ENCODE measurements at regions not wholly inside any gene's neighbourhood (a gene's known extent, or its start where the extent isn't known, plus 50 kb on each side); places are given as distances from the start of the nearest gene placed in this dataset.

DNA sequence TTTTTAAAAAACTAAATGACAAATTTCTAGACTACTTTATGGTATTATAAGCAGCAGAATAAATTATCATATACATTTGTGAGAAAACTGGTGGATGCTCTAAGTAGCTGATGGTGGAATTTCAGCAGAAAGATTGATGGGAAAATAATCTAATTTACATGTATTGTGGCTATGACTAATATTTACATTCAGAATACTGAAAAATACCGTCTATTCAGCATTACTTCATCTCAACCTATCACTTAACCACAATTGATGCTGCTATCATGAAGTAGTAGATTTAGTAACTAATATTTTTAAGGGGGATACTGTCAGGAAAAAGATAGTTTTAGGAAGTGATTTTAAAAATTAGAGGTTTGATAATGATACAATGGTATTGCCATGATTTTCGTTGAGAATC, 137.9 kb downstream of the IFI44 start:
- Histone ChIP-seq H3K36me3 (no peaks in the 10 kb centered on the region), H3K4me3 (no peak overlapping the region), H3K9me3 (no peaks in the 10 kb centered on the region), H3K4me1 (no peaks in the 10 kb centered on the region), H3K27me3 (no peaks in the 10 kb centered on the region), H3K27ac (no peak overlapping the region)
- DNase-seq = no peak
- intact Hi-C loops (cut with DNase I; ENCODE audit: low total_unique reads) = no loop called here
- WGBS, 5 donors = 38 to 55% (median 44%) methylated on average over 2 of the region's 2 CpGs
- TF ChIP-seq POLR2AphosphoS5 (IDR thresholded peaks at IDR 0.05) (no peak), POLR2A (IDR thresholded peaks at IDR 0.05) (no peak), EP300 (IDR thresholded peaks at IDR 0.05) (no peak)
- TF ChIP-seq, protein P1, sequence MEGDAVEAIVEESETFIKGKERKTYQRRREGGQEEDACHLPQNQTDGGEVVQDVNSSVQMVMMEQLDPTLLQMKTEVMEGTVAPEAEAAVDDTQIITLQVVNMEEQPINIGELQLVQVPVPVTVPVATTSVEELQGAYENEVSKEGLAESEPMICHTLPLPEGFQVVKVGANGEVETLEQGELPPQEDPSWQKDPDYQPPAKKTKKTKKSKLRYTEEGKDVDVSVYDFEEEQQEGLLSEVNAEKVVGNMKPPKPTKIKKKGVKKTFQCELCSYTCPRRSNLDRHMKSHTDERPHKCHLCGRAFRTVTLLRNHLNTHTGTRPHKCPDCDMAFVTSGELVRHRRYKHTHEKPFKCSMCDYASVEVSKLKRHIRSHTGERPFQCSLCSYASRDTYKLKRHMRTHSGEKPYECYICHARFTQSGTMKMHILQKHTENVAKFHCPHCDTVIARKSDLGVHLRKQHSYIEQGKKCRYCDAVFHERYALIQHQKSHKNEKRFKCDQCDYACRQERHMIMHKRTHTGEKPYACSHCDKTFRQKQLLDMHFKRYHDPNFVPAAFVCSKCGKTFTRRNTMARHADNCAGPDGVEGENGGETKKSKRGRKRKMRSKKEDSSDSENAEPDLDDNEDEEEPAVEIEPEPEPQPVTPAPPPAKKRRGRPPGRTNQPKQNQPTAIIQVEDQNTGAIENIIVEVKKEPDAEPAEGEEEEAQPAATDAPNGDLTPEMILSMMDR (IDR thresholded peaks at IDR 0.05) = no peak

DNA sequence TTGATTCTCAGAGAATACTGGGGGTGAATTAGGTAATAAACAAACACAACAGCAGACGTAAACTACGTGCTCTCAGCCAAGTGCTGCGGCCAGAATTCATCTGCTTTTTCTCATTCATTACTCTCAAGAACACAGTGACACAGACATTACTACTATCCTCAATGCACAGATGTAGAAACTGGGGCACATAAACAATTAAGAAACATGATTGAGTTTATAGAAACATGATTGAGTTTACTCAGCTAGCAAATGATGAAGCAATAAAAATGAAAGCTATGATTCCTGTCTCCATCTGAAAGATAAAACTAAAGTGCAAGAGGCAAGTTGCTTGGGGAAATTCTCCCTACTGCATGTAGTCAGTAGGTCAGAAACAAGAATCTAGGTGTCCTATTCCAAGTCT, 140.5 kb downstream of the IFI44 start:
- intact Hi-C loops (cut with DNase I; ENCODE audit: low total_unique reads) = no loop called here

DNA sequence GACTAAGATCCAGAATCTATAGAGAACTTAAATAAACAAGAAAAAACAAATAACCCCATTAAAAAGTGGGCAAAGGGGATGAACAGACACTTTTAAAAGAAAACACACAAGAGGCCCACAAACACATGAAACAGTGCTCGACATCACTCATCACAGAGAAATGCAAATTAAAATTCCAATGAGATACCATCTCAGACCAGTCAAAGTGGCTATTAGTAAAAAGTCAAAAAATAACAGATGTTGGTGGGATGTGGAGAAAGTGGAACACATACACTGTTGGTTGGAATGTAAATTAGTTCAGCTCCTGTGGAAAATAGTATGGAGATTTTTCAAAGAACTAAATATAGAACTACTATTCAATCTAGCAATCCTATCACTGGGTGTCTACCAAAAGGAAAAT, 143.1 kb downstream of the IFI44 start:
- Histone ChIP-seq H3K36me3 (no peaks in the 10 kb centered on the region), H3K4me3 (no peak overlapping the region), H3K27me3 (no peaks in the 10 kb centered on the region), H3K27ac (no peak overlapping the region), H3K9me3 (no peaks in the 10 kb centered on the region), H3K4me1 (no peaks in the 10 kb centered on the region)
- 56 to 81% (median 71%) methylated on average over 1 of the region's 1 CpG for WGBS, 5 donors
- TF ChIP-seq POLR2AphosphoS5 (IDR thresholded peaks at IDR 0.05) = no peak
- TF ChIP-seq, protein P1 (IDR thresholded peaks at IDR 0.05) = no peak
- no peak for TF ChIP-seq EP300 (IDR thresholded peaks at IDR 0.05)
- no peak for TF ChIP-seq POLR2A (IDR thresholded peaks at IDR 0.05)
- DNase-seq = no peak
- intact Hi-C loops (cut with DNase I; ENCODE audit: low total_unique reads) = no loop called here

More for the DNA sequence above, 140.5 kb downstream of the IFI44 start:
- 55 to 82% (median 66%) methylated on average over 3 of the region's 3 CpGs for WGBS, 5 donors
- Histone ChIP-seq H3K4me3 (no peak overlapping the region), H3K9me3 (no peaks in the 10 kb centered on the region), H3K36me3 (no peaks in the 10 kb centered on the region), H3K27ac (no peak overlapping the region), H3K27me3 (no peaks in the 10 kb centered on the region), H3K4me1 (no peaks in the 10 kb centered on the region)
- DNase-seq = peak in 1 of 2 donors; percentile 3
- no peak for TF ChIP-seq POLR2A (IDR thresholded peaks at IDR 0.05)
- TF ChIP-seq POLR2AphosphoS5 (IDR thresholded peaks at IDR 0.05) = no peak
- TF ChIP-seq EP300 (IDR thresholded peaks at IDR 0.05) = no peak
- TF ChIP-seq, protein P1 (IDR thresholded peaks at IDR 0.05) = no peak

DNA sequence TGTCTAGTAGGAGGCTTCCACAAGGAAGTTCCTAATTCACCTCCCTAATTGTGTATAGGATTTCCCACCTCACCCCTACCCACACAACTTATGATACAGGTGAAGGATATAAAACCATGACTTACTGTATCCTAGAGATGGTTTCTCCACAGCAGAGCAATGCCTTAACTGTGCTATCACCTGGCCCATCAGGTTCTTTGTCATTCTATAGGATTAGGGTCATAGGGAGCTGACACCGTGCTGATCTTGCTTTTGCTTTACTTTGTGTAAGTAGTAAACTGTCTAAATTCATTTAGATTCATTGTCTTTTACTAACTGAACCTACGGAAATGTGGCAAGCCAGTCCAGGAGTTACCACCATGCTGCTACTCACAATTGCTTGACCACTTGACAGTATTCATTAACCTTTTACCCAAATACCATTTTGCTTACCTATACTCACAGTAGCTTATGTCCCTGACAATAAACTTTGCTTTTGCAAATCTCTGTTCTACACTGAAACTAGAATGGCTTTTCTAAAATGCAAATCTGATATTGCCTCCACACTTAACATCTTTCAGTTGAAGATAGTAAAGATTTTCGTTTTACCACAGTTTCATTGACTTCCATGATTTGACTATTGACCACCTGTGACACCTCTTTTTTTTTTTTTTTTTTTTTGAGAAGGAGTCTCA, 147.6 kb downstream of the IFI44 start:
- Histone ChIP-seq H3K9me3 (no peaks in the 10 kb centered on the region), H3K27ac (no peak overlapping the region), H3K36me3 (no peaks in the 10 kb centered on the region), H3K4me1 (no peaks in the 10 kb centered on the region), H3K27me3 (no peaks in the 10 kb centered on the region), H3K4me3 (no peak overlapping the region)
- intact Hi-C loops (cut with DNase I; ENCODE audit: low total_unique reads) = no loop called here
- DNase-seq = no peak
- 43 to 71% (median 49%) methylated on average over 3 of the region's 3 CpGs for WGBS, 5 donors
- TF ChIP-seq EP300 (IDR thresholded peaks at IDR 0.05) (no peak), POLR2AphosphoS5 (IDR thresholded peaks at IDR 0.05) (no peak), POLR2A (IDR thresholded peaks at IDR 0.05) (no peak)
- TF ChIP-seq, protein P1 (IDR thresholded peaks at IDR 0.05) = no peak
